Neural cell (in vitro differentiated cells): ENCODE measurements at regions not wholly inside any gene's neighbourhood (a gene's known extent, or its start where the extent isn't known, plus 50 kb on each side); places are given as distances from the start of the nearest gene placed in this dataset.

ENCODE experiments used
- EP300 ChIP-seq: fragments of 450-650 bp; conservative IDR thresholded peaks from 2 replicates; pipeline ENCODE4 v1.6.1; 2014; ENCODE audit warnings: antibody characterized with exemption, mild to moderate bottlenecking, moderate library complexity; ENCODE audit not compliant: poor library complexity, severe bottlenecking
- EZH2 ChIP-seq: fragments of 200-600, 300-800 bp; shearing (Covaris generic), sonication (generic); IDR thresholded peaks from 2 replicates; pipeline ENCODE4 v1.6.1; 2014; ENCODE audit warnings: antibody characterized with exemption, low read length, borderline replicate concordance, mild to moderate bottlenecking; ENCODE audit not compliant: insufficient read depth, poor library complexity, severe bottlenecking
- MXI1 ChIP-seq: fragments of 450-650 bp; conservative IDR thresholded peaks from 2 replicates; pipeline ENCODE4 v1.6.1; 2014; ENCODE audit warnings: antibody characterized with exemption, mild to moderate bottlenecking; ENCODE audit not compliant: poor library complexity, severe bottlenecking
- POLR2AphosphoS5 ChIP-seq: IDR thresholded peaks from 2 replicates; pipeline ENCODE4 v1.6.1; 2012
- RAD21 ChIP-seq: fragments of 450-650 bp; conservative IDR thresholded peaks from 2 replicates; pipeline ENCODE4 v1.6.1; 2014; ENCODE audit warnings: antibody characterized with exemption, mild to moderate bottlenecking, moderate library complexity
- TAF1 ChIP-seq: IDR thresholded peaks from 2 replicates; pipeline ENCODE4 v1.6.1; 2012; ENCODE audit warnings: low read depth
- TF ChIP-seq, protein P1 (sequence below): fragments of 450-650 bp; IDR thresholded peaks from 2 replicates; pipeline ENCODE4 v1.5.1; 2014; ENCODE audit warnings: antibody characterized with exemption, mild to moderate bottlenecking, moderate library complexity; ENCODE audit not compliant: poor library complexity, severe bottlenecking
- TF ChIP-seq, protein P2 (sequence below): IDR thresholded peaks from 2 replicates; pipeline ENCODE4 v1.6.1; 2012; ENCODE audit warnings: borderline replicate concordance

DNA sequence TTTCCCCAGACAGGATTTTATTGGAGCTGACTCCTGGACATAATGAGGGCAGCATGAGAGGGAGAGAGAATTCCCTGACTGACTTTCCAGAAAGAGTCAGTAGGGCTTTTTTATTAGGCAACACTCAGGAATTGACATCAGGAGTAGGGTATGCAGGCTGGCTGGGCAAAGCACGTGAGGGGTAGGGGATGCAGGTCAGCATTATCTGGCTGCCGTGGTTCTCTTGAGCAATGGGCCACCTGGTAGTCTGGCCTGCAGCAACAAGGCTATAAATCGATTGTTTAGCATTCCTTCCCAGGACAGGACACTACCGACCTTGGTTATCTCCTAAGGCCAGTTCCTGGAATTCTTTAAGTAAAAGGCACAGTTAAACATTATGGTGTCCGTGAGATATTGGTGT is 160.8 kb upstream of the AGAP1 start:
- TF ChIP-seq EP300 = no peak
- TF ChIP-seq, protein P1, sequence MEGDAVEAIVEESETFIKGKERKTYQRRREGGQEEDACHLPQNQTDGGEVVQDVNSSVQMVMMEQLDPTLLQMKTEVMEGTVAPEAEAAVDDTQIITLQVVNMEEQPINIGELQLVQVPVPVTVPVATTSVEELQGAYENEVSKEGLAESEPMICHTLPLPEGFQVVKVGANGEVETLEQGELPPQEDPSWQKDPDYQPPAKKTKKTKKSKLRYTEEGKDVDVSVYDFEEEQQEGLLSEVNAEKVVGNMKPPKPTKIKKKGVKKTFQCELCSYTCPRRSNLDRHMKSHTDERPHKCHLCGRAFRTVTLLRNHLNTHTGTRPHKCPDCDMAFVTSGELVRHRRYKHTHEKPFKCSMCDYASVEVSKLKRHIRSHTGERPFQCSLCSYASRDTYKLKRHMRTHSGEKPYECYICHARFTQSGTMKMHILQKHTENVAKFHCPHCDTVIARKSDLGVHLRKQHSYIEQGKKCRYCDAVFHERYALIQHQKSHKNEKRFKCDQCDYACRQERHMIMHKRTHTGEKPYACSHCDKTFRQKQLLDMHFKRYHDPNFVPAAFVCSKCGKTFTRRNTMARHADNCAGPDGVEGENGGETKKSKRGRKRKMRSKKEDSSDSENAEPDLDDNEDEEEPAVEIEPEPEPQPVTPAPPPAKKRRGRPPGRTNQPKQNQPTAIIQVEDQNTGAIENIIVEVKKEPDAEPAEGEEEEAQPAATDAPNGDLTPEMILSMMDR = no peak
- no peak for TF ChIP-seq TAF1
- TF ChIP-seq EZH2 = no peak
- TF ChIP-seq MXI1 = no peak
- TF ChIP-seq, protein P2, sequence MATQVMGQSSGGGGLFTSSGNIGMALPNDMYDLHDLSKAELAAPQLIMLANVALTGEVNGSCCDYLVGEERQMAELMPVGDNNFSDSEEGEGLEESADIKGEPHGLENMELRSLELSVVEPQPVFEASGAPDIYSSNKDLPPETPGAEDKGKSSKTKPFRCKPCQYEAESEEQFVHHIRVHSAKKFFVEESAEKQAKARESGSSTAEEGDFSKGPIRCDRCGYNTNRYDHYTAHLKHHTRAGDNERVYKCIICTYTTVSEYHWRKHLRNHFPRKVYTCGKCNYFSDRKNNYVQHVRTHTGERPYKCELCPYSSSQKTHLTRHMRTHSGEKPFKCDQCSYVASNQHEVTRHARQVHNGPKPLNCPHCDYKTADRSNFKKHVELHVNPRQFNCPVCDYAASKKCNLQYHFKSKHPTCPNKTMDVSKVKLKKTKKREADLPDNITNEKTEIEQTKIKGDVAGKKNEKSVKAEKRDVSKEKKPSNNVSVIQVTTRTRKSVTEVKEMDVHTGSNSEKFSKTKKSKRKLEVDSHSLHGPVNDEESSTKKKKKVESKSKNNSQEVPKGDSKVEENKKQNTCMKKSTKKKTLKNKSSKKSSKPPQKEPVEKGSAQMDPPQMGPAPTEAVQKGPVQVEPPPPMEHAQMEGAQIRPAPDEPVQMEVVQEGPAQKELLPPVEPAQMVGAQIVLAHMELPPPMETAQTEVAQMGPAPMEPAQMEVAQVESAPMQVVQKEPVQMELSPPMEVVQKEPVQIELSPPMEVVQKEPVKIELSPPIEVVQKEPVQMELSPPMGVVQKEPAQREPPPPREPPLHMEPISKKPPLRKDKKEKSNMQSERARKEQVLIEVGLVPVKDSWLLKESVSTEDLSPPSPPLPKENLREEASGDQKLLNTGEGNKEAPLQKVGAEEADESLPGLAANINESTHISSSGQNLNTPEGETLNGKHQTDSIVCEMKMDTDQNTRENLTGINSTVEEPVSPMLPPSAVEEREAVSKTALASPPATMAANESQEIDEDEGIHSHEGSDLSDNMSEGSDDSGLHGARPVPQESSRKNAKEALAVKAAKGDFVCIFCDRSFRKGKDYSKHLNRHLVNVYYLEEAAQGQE = no peak
- no peak for TF ChIP-seq POLR2AphosphoS5
- TF ChIP-seq RAD21 = no peak
